ENCODE measurements at regions not wholly inside any gene's neighbourhood (a gene's known extent, or its start where the extent isn't known, plus 50 kb on each side); places are given as distances from the start of the nearest gene placed in this dataset.

- TF ChIP-seq POLR2AphosphoS5 (IDR thresholded peaks at IDR 0.05; ENCODE audit: insufficient read depth, low read depth, low read length) (no peak), CTCF (IDR thresholded peaks at IDR 0.05; ENCODE audit: extremely low read depth in 1 of 2, insufficient read depth in 1 of 2, low read depth in 1 of 2, low read length in 2 of 2) (no peak), JUN (IDR thresholded peaks at IDR 0.05; ENCODE audit: borderline replicate concordance, insufficient read depth, insufficient read length, low read depth) (no peak), POLR2A (IDR thresholded peaks at IDR 0.05; ENCODE audit: low read depth, low read length) (no peak), EZH2 (IDR thresholded peaks at IDR 0.05; ENCODE audit: borderline replicate concordance, low read depth, low read length, severe bottlenecking) (no peak), MYC (IDR thresholded peaks at IDR 0.05; ENCODE audit: low read depth, low read length) (no peak)
Measured at GRCh38 chr20:39893003-39893685, 795.9 kb downstream of the MAFB start.
